Gastrocnemius medialis (tissue), 4 donors: ENCODE measurements at regions not wholly inside any gene's neighbourhood (a gene's known extent, or its start where the extent isn't known, plus 50 kb on each side); places are given as distances from the start of the nearest gene placed in this dataset.

Source experiments
- POLR2A ChIP-seq, 2 donors: fragments of 450-650 bp; IDR thresholded peaks; one replicate each; pipeline ENCODE4 v1.6.1; 2017; ENCODE audit warnings: antibody characterized with exemption in 2 of 2, mild to moderate bottlenecking in 2 of 2, moderate library complexity in 2 of 2
- TF ChIP-seq, protein P1 (sequence below), 5 experiments: fragments of 450-650 bp in 3 of 5; fragments of 200-600 bp in 2 of 5; sonication (generic) in 2 of 5; IDR thresholded peaks in 4 of 5; conservative IDR thresholded peaks in 1 of 5; 1 replicate in 4 of 5; 2 replicates in 1 of 5; pipeline ENCODE4 v1.5.1; 2016 to 2019; ENCODE audit warnings: antibody characterized with exemption in 5 of 5, mild to moderate bottlenecking in 3 of 5, moderate library complexity in 3 of 5

DNA sequence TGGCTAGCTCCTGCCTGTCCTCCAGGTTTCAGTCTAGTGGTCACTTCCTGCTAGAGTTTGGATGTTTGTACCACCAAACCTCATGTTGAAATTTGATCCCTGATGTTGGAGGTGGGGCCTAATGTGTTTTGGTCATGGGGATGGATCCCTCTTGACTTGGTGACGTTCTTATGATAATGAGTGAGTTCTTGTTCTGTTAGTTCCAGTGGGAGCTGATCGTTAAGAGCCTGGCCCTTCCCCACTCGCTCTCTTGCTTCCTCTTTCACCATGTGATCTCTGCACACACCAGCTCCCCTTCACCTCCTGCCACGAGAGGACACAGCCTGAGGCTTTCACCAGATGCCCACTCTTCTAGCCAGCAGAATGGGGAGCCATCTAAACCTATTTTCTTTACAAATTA is 86.8 kb upstream of the SCEL start:
- TF ChIP-seq, protein P1, sequence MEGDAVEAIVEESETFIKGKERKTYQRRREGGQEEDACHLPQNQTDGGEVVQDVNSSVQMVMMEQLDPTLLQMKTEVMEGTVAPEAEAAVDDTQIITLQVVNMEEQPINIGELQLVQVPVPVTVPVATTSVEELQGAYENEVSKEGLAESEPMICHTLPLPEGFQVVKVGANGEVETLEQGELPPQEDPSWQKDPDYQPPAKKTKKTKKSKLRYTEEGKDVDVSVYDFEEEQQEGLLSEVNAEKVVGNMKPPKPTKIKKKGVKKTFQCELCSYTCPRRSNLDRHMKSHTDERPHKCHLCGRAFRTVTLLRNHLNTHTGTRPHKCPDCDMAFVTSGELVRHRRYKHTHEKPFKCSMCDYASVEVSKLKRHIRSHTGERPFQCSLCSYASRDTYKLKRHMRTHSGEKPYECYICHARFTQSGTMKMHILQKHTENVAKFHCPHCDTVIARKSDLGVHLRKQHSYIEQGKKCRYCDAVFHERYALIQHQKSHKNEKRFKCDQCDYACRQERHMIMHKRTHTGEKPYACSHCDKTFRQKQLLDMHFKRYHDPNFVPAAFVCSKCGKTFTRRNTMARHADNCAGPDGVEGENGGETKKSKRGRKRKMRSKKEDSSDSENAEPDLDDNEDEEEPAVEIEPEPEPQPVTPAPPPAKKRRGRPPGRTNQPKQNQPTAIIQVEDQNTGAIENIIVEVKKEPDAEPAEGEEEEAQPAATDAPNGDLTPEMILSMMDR (IDR thresholded peaks at IDR 0.05 in 4 of 5, conservative IDR thresholded peaks at IDR 0.05 in 1 of 5) = no peak
- TF ChIP-seq POLR2A (IDR thresholded peaks at IDR 0.05) = no peak
